Body of pancreas (tissue), 4 donors: ENCODE measurements at regions not wholly inside any gene's neighbourhood (a gene's known extent, or its start where the extent isn't known, plus 50 kb on each side); places are given as distances from the start of the nearest gene placed in this dataset.

ENCODE experiments used
- POLR2A ChIP-seq, 3 donors: fragments of 450-650 bp; IDR thresholded peaks; one replicate each; pipeline ENCODE4 v1.6.1; 2016; ENCODE audit warnings: antibody characterized with exemption in 3 of 3, mild to moderate bottlenecking in 2 of 3
- TF ChIP-seq, protein P1 (sequence below), 7 experiments: fragments of 450-650 bp in 4 of 7; fragments of 200-600 bp in 3 of 7; sonication (generic) in 3 of 7; IDR thresholded peaks; one replicate each; pipeline ENCODE4 v1.5.1; 2016 to 2019; ENCODE audit warnings: antibody characterized with exemption in 7 of 7

DNA sequence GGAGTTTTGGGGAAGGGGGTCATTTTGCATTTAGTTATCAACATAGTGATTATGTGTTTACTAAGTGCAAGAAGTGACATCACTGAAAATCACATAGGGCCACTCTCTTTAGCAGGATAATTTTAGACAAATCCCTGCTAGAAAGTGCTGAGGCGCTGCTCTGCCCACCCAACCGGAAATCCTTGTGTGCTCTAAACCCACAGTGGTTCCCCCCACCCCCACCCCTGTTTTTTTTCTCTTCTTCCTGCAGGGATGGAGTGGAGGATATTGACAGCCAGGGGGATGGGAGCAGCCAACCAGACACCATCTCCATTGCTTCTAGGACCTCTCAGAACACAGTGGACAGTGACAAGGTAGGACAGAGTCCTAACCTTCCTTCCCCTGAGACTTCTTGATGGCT is 234.2 kb upstream of the UMPS start:
- TF ChIP-seq, protein P1, sequence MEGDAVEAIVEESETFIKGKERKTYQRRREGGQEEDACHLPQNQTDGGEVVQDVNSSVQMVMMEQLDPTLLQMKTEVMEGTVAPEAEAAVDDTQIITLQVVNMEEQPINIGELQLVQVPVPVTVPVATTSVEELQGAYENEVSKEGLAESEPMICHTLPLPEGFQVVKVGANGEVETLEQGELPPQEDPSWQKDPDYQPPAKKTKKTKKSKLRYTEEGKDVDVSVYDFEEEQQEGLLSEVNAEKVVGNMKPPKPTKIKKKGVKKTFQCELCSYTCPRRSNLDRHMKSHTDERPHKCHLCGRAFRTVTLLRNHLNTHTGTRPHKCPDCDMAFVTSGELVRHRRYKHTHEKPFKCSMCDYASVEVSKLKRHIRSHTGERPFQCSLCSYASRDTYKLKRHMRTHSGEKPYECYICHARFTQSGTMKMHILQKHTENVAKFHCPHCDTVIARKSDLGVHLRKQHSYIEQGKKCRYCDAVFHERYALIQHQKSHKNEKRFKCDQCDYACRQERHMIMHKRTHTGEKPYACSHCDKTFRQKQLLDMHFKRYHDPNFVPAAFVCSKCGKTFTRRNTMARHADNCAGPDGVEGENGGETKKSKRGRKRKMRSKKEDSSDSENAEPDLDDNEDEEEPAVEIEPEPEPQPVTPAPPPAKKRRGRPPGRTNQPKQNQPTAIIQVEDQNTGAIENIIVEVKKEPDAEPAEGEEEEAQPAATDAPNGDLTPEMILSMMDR (IDR thresholded peaks at IDR 0.05) = no peak
- no peak for TF ChIP-seq POLR2A (IDR thresholded peaks at IDR 0.05)
